Brain microvascular endothelial cell (primary cell): ENCODE measurements at regions not wholly inside any gene's neighbourhood (a gene's known extent, or its start where the extent isn't known, plus 50 kb on each side); places are given as distances from the start of the nearest gene placed in this dataset.
A peak's percentile ranks its signal among the peaks of the same experiment; 100 is the strongest.

ENCODE experiments used
- DNase-seq: peaks from one replicate; pipeline ENCODE4 v3.0.0-alpha.2; 2020
- H3K27ac ChIP-seq: fragments of 250-450 bp; sonication (Bioruptor Pico); 2 replicates; pipeline ENCODE4 v1.5.1; 2020; ENCODE audit warnings: mild to moderate bottlenecking, moderate library complexity
- H3K27me3 ChIP-seq: fragments of 250-450 bp; sonication (Bioruptor Pico); replicated peaks from 2 replicates; pipeline ENCODE4 v1.5.1; 2020; ENCODE audit warnings: mild to moderate bottlenecking
- H3K36me3 ChIP-seq: fragments of 250-450 bp; sonication (Bioruptor Pico); replicated peaks from 2 replicates; pipeline ENCODE4 v1.5.1; 2020; ENCODE audit warnings: mild to moderate bottlenecking
- H3K4me3 ChIP-seq: 2 replicates; pipeline ENCODE4 v1.5.1; 2011; ENCODE audit warnings: low read depth, mild to moderate bottlenecking, control low read depth, low read length, moderate library complexity
- in situ Hi-C: cut with HindIII; loops from 2 replicates; pipeline ENCODE4 v1.10.0; 2017; ENCODE audit warnings: low sequenced_read_pairs, low pct_ligation_motif_present
- TF ChIP-seq, protein P1 (sequence below): IDR thresholded peaks from 2 replicates; pipeline ENCODE4 v1.5.1; 2011; ENCODE audit warnings: low read depth, mild to moderate bottlenecking, moderate library complexity, low read length, control low read depth, inconsistent platforms; ENCODE audit errors: missing control alignments

DNA sequence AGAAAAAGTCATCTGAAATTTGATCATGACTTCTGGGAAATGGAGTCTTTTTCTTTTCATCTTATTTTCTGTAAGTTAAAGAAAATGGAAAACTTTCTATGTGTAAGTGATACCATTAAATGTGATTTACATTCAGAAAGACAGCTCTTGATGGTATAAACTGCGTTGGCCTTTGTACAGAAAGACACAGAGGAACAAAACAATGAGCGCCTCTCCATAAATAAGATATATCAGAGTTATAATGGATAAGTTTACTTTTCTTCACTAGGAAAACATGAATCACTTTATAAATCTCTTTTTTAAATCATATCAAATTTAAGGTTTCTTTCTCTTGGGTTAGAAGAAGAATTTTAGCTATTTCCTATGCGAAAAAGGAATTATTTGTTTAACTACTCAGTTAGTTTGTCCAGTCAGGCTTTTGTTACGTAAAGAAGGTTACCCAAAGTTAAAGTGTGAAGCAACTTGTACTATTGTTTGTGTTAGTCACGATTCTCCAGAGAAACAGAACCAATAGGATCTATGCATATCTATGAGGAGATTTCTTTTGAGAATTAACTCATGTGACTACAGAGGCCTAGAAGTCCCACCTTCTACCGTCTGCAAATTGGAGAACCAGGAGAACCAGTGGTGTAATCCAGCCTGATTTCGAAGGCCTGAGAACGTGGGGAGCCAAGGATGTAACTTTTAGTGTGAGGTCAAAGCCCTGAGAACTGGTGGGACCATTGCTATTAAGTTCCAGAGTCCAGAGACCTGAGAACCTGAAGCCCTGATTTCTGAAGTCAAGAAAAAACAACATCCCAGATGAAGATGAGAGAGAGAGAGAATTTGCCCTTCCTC lies 295.4 kb upstream of the KCNJ16 start:
- no peaks in the 10 kb centered on the region for H3K36me3 ChIP-seq
- no peaks in the 10 kb centered on the region for H3K27me3 ChIP-seq
- in situ Hi-C loops, result no loop called here
- TF ChIP-seq, protein P1, sequence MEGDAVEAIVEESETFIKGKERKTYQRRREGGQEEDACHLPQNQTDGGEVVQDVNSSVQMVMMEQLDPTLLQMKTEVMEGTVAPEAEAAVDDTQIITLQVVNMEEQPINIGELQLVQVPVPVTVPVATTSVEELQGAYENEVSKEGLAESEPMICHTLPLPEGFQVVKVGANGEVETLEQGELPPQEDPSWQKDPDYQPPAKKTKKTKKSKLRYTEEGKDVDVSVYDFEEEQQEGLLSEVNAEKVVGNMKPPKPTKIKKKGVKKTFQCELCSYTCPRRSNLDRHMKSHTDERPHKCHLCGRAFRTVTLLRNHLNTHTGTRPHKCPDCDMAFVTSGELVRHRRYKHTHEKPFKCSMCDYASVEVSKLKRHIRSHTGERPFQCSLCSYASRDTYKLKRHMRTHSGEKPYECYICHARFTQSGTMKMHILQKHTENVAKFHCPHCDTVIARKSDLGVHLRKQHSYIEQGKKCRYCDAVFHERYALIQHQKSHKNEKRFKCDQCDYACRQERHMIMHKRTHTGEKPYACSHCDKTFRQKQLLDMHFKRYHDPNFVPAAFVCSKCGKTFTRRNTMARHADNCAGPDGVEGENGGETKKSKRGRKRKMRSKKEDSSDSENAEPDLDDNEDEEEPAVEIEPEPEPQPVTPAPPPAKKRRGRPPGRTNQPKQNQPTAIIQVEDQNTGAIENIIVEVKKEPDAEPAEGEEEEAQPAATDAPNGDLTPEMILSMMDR, result no peak
- peak overlapping the region; percentile 59 for H3K27ac ChIP-seq
- no peak overlapping the region for H3K4me3 ChIP-seq
- DNase-seq, result peak; percentile 22

DNA sequence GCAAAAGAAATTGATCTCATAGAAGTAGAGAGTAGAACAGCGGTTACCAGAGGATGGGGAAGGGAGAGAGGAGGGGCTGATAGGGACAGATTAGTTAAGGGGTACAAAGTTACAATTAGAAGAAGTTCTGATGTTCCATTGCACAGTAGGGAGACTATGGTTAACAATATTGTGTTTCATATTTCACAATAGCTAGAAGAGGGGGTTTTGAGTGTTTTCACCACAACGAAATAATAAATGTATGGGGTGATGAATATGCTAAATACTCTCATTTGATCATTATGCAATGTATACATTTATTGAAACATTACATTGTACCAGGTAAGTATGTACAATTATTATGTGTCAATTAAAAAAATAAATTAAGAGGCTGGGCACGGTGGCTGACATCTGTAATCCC lies 291.2 kb upstream of the KCNJ16 start:
- H3K4me3 ChIP-seq, result no peak overlapping the region
- in situ Hi-C loops, result no loop called here

DNA sequence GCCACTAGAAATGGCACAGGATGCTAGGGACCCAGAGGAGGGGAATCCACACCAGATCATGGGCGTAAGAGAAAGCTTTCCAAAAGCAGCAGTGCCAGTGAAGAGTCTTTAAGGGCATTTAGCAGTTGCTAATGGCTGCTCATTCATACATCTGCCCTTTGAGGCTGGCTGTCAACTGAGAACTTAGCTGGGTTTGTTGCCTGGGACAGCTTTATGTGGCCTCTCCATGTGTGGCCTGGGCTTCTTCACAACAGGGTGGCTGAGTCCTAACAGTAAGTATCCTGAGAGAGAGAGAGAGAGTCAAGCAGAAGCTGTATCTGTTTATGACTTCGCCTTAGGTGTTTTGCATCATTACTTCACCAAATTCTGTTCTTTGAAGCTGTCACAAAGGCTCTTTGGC lies 286.1 kb upstream of the KCNJ16 start:
- in situ Hi-C loops, result no loop called here
- Histone ChIP-seq H3K4me3 (no peak overlapping the region), H3K36me3 (no peaks in the 10 kb centered on the region), H3K27ac (no peak overlapping the region), H3K27me3 (no peaks in the 10 kb centered on the region)
- TF ChIP-seq, protein P1, result no peak
- no peak for DNase-seq

More for the DNA sequence above, 291.2 kb upstream of the KCNJ16 start:
- Histone ChIP-seq H3K36me3 (no peaks in the 10 kb centered on the region), H3K27me3 (no peaks in the 10 kb centered on the region), H3K27ac (no peak overlapping the region)
- TF ChIP-seq, protein P1, result no peak
- DNase-seq, result no peak

DNA sequence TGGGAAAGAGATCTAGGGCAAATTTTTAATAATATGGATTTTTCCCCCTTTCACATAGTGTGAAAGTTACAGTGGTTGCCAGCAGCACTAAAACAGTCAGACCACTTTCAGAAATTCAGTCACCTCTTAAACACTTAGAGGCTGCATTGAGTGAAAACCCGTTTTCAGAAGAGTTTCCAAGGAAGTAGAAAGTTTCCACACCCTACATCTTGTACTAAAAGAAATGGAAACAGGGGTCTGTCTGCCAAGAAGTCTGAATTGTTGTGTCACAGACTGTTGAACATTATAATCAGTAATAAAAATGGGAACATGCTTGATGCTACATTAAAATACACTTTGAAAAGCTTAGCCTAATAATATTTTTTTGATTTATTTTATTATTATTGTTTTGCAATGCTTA lies 278.9 kb upstream of the KCNJ16 start:
- no peaks in the 10 kb centered on the region for H3K36me3 ChIP-seq
- TF ChIP-seq, protein P1, result no peak
- H3K4me3 ChIP-seq, result no peak overlapping the region
- no peaks in the 10 kb centered on the region for H3K27me3 ChIP-seq
- in situ Hi-C loops, result no loop called here
- H3K27ac ChIP-seq, result no peak overlapping the region
- no peak for DNase-seq

DNA sequence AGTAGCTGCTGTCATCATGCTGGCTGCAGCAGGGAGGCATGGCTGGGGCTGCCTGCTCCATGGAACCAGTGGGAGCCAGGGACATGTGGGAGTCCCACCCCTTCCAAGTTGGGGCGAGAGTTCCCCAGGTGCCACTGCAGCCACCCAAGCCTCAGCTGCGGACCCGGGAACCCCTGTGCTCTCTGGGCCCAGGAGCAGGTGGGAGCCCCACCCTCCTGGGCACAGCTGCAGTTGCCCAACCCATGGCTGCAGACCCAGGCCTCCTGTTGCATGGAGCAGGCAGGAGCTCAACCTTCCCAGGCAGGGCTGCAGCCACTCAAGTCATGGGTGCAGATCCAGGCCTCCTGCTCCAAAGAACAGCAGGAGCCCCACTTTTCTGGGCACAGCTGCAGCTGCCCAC lies 274.2 kb upstream of the KCNJ16 start:
- in situ Hi-C loops, result no loop called here
- Histone ChIP-seq H3K27me3 (no peaks in the 10 kb centered on the region), H3K4me3 (no peak overlapping the region), H3K36me3 (no peaks in the 10 kb centered on the region), H3K27ac (no peak overlapping the region)
- DNase-seq, result no peak
- TF ChIP-seq, protein P1, result no peak

DNA sequence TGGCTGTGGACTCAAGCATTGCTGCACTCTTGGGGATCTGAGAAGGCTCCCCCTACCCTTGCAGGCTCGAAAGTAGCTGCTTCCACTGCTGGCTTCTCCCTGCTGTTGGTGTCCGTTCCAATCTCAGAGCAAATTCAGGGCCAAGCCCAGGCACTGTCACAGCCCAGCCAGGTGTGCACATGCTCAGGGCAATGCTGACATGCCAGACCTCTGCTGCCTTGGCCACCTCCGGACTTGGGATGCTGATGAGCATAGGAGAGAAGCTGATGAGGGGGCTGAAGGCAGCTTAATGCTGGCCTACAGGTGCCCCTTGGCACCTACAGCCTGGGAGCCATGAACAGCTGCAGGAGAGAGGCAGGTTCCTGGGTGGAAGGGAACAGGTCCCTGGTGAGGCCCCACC lies 273.7 kb upstream of the KCNJ16 start:
- Histone ChIP-seq H3K4me3 (no peak overlapping the region), H3K27me3 (no peaks in the 10 kb centered on the region), H3K36me3 (no peaks in the 10 kb centered on the region), H3K27ac (no peak overlapping the region)
- TF ChIP-seq, protein P1, result no peak
- in situ Hi-C loops, result no loop called here
- DNase-seq, result no peak
